ENCODE measurements at regions not wholly inside any gene's neighbourhood (a gene's known extent, or its start where the extent isn't known, plus 50 kb on each side); places are given as distances from the start of the nearest gene placed in this dataset.

DNA sequence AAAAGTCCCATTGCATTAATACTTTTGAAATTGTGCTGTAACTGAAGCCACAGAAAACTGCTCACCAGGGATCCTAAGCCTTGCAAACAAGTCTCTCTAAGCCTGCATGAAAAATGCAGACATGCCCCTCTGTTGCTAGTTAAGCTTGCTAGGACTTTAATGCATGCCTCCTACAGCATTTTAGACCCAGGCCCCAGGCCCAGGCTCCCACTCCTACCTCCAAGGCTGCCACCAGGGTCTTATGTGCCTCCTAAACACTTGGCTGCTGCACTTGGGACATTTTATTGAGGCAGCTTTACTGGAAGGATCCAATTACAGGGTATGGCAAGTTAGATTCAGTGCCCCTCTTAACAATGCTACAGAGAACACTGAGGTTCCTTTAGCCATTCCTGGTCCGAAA, 467.3 kb upstream of the CLINT1 start:
- DNase-seq, result no peak

DNA sequence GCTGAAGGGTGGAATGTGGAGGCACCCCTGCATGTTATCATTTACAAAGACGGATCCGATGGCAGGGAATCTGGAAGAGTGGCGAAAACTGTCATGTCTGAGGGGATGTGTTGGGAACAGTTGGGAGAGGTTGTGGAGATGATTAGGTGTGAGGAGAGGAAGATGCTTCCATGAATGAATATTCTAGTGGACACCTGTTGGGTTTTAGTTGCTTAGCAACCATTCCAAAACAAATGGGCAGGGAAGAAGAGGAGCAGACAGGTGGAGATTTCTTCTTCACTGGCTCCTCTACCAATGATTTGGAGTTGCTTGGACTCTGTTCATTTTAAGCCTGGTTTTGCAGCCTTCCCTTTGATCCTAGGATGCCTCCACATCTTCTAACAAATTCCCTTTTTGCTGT, 465.3 kb upstream of the CLINT1 start:
- no peak for DNase-seq

DNA sequence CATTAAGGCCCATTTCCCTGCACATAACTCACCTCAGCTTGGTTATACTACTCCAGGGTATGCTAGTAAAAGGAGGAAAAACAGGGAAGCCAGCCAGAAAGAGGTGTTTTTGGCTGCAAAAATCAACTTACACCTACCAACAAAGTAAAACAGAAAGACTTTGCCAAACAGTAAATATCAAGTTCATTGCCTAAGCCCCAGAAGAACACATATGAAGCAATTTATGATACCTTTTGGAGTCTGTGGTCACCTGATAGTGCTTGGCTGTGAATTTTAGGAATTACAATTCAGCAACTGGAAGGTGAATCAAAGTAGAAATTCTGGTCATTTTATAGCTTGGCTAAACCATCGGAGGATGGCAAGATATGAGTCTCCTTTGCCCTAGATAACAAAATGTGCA, 463.7 kb upstream of the CLINT1 start:
- no peak for DNase-seq

DNA sequence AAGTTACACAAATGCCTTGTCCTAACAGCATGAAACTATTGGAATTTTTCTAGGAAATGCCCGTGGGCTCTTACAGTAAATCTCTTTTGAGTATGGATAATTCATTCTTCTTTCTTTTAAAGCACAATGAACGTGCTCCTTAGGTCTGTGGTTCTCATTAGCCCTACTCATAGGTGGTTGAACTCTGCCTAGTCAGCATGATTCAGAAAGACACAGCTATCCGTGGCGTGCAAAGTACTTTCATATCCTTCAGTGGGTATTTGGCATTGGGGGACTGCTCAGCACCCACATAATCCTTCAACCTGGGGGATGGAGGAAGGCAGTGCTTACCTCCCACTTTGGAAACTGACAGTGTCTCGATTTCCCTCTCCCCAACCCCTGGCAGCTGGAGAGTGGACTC, 462.0 kb upstream of the CLINT1 start:
- no peak for DNase-seq

DNA sequence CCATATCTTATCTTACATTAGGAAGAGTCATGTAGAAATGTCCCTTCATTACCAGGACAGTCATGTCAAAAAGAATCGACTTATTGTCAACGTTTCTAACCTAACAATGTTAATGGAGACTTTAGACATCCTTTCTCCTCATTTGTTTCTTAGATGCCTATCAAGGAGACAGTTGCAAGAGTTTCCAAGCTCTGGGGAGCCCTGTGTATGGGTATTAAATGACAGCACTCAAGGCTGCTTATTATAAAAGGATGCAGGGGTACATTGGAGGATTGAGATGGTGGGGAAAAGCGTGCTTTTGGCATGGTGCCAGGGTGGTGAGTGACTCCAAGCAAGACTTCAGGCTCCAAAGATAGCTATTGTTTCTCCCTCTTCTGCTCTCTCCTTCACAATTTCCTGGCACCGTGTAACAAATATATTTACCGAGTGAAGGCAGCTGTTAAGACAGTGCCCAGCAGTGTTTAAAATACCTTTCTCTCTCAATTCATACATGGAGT, 461.3 kb upstream of the CLINT1 start:
- DNase-seq, result no peak

DNA sequence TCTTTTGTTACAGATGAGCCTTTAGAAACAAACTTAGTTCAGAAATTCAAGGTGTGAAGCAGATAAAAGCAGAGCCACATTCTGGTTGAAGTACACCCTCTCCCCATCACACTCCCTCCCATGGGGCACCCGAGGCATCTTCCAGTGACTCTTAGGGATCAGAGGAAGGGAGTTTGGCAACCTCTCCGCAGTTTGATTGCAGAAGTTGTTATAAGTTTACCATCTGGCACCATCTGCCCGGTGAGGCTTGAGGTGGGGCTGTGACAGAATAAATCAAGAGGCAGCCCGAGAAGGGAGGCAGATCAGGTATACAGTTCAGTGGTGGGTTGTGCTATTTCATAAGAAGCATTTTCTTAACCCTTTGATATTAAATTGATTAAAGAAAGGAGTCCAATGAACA, 458.6 kb upstream of the CLINT1 start:
- no peak for DNase-seq

DNA sequence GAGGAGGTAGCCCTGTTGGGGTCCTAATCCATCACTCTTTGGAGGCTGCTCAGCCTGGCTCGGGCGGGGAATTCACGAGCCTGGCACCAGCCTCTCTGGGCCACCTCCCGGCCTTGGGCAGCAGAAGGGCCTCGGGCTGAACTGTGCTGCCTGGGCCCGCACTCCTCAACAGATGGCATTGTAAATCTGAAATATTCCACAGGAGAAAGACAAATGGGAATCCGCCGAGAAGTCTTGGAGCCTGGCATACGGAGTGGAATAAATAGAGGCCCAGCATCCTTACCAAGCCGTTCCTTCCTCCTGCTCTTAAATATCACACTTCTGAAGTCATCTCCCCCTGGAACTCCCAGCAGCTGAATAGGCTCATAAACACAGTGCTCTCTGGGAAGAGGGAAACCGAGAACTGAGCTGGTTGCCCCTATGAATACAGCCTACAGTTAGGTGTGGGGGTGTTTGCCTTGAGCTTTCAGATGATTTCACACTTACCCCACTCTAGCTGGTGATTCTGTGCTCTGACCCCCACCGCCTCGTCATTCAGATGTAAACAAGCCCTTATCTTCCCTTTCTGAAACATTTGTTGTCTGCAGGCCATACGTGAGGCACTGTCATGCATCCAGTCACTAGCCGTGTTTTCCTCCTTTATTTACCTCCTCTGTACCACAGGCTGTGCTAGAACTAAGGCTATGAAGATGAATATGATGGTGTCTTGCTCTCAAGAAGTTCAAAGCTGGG, 455.0 kb upstream of the CLINT1 start:
- DNase-seq, result no peak

DNA sequence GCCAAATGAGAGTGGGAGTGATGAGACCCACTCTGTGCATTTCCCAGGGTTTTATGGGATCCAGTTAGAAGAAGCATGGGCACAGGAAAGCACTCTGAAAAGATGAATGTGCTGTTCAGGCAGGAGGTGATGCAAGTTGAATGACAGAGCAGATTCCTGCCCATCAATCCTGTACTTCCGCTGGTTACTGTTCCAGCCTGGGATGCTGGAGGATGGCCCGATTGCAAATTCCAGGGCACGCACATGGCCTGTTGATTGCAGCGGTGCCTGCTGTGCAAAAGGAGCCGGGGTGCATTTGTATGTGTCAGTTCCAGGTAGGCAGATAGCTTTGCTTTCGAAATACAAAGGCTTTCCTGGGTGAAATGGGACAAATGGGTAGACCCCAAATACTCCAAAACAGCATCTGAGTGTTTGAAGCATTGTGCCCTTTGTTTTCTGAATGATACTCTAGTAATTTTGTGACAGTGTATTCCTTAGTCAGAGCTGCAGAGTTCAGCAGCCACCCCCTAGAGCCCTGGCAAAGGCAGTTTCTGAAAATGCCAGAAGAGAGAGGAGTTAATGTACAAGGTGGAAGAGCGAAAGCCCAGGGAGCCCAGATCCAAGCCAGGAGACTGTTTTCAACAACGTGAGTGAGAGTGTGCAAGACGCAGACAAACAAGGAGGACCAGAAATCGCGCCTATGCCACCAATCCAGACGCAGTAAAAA, 454.2 kb upstream of the CLINT1 start:
- DNase-seq, result no peak

DNA sequence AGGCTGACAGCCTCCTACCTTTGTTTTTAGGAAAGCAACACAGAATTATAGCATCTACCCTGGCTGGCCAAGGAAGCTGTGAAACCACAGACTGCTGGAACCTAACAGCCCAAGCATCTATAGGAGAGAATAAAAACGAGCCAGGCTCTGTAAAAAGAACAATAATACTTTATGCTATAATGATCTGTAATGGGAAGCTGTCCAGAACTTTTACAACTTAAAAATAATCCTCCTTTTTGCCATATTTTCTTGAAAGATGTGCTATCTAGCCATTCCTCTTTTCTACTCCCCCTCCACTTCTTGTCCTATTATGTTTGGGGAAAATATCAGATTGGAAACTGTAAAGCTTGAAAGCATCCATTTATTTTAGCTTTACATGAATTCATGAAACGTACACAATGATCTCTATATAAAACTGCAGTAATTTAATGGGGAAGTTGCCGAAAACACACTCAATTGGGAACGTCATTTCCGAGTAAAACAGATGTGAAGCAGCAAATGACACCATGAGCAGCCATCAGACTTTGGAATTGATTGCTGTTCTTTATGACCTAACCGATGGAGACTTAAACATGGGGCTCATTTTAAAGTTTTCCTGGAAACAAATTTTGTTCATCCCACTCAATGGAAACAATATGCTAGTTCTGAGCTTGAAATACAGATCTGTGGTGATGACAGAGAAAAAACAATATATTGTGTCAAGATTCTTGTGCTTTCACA, 450.3 kb upstream of the CLINT1 start:
- no peak for DNase-seq

DNA sequence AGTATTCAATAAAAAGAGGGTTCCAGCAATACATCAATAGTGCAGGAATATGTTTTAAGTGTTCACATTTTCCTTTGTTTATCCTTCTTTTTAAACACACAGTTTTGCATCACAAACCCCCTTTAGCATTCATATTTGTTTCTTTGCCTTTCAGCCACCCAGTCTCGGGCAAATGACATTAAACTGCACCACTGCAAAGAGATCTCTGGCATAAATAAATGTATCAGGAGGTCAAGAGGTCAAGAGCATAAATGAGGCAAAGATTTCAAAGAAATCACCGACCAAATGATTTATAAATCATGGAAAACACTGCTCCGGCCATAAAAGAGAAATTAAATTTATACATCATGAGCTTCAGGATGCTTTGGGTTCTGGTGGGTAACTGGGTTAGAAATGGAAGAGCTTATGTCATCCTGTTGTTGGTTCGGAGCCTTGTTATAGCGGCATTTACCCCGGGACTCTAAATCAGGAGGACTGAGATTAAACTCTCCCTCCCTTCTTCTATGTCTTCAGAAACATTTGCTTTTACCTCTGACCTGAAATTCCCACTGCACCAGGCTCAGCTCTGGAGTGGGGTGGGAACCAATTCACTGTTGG, 449.6 kb upstream of the CLINT1 start:
- DNase-seq, result no peak

DNA sequence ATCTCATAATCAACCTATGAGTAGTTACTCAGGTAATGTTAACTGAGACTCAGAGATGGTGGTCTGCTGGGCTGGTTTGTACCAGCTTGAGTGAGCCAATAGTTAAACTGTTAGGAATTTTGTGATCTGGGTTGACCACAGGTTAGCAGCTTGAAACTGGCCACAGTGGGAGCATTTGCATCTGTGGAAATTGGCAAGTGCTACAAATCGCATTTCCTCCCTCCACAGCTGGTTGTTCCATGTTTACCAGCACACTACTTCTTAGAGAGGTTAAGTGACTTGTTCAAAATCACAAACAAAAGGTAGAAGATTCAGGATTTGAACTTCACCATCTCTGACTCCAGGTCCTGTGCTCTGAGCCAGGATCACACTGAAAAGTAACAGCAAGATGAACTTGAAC, 446.9 kb upstream of the CLINT1 start:
- DNase-seq, result no peak

DNA sequence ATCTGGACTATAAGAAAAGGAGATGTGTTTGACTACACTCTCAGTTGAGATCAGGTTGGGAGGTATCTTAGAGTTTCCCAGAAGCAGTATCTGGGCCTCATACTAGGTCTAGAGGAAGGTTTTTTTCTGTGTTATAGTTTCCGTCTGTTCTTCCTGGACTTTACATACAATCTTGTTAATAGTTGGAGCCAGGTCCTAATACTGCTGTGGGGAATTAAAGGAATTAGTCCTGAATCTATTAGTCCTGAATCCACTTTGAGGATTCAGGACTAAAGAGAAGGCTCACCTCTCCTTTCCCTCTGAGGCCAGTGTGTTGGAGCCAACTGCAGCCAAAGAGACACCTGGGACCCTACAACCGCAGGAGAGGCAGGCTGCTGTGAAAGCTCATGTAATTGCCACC, 445.7 kb upstream of the CLINT1 start:
- DNase-seq, result no peak

DNA sequence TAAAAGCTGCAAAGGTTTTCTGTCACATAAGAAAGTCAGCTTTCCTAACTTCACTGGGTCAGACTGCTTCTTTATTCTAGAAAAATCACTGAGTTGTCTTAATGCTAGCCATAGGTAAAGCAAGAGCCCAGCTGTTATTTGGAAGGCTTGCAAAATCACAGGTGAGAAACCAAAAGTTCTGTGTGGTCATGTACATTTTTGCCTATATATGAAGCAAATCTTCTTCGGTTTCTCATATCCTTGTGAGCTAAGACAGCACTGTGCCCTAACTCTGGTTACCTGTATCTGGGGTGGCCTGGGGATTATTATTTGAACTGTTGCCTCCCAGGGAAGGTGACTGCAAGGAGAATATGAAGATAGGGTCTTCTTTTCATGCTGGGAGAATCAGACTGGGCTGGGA, 444.9 kb upstream of the CLINT1 start:
- DNase-seq, result no peak

DNA sequence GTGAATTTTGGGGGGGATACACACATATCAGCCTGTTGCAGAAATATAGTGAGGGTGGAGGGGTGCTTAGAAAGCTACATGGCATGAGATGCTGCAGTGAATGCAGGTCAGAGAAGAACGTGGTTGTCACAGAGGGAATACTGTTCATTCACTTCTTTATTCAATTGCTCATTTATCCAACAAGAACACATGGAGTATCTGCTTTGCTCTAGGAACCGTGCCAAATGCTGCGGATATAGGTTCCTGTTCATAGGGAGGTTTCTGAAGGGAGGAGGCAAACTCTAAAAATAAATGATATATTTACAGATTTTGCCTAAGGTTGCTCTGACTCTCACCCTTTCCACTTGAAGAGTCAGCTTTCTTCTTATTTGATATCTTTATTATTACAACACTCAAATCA, 444.3 kb upstream of the CLINT1 start:
- DNase-seq, result no peak

DNA sequence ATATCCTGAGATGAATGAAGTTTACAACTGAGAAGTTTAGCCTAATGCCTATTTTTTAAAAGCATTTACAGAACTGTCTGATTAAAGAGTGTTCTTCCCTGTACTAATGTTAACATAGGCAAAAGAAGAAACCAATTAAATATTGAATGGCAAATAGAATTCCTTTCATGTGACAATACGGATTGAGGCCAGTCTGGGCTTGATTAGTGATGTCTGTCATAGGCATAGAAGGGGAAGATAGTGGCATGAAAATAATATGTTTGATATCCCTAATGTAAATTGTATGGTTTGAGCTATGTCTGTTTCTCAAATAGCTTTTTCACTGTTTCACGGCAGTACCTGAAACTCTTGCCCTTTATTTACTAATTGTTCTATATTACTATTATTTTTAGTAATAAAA, 443.1 kb upstream of the CLINT1 start:
- DNase-seq, result no peak

DNA sequence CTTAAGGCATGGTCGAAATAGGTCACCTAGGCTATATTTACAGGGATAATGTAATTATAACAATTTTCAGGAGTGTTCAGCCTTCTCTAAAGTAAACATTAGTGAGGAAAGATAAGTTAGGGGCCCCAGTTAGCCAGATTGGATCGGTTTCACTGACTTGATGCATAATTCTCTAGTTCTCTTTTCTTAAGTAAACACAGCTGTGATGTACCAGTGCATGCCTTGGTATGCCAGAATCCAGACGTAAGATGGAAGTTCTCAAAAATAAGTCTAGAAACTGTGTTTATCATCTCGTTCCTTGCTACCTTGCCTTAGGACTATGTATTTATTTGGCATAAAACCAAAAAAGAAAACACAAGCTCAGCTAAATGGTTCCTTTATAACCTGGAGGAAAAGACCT, 442.2 kb upstream of the CLINT1 start:
- no peak for DNase-seq

DNA sequence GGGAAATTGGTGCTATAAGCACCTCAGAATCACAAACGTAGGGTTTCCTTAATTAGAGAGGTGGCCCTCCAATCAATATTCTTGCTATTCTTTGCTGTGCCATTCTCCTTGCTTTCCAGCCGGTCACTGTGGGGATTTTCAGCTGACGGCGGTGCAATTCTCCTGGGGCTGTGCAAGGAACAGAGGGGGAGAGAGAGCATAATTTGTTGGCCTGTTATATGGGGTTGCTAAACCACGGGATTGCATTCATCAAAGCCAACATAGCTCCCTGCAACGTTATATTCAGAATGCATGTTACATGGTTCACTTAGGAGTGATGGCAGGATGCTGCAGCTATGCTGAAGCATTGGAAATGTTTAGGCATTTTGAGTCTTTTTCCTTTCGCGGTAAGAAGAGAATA, 441.3 kb upstream of the CLINT1 start:
- no peak for DNase-seq

DNA sequence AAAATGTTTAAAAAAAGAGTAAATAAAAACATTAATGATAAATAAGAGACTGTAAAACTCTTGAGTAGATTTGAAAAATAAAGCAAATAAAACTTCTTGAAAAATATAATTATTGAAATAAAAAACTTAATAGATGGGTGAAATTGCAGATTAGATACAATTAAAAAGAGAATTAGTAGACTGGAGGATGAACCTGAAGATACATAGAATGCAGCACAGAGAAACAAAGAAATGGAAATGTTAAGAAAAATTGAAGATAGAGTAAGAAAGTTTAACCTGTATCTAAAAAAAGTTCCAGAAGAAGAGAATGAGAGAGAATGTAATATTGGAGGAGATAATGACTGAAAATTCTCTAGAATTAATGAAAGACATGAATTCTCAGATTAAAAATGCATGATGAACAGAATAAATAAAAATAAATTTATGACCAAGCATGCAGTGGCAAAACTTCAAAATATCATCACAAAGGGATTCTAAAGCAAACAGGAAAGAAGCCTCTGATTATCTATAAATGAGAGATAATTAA, 438.1 kb upstream of the CLINT1 start:
- no peak for DNase-seq

DNA sequence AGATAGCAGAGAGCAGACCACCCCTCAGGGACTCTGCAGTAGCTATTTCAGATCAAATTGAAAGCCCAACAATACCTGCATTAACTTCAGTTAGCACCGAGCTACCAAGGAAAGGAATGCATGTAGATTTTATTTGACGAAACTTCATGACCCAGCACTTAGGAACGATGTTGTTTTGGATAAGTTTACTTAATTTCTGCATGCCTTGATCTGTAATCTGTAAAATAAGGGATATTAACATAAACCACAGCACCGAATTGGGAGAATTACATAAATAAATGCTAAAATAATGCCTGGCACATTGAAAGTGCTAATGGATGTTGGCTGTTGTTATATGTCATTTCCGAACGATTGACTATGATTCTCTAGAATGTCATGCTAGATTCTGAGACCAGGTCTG, 435.8 kb upstream of the CLINT1 start:
- DNase-seq, result no peak

DNA sequence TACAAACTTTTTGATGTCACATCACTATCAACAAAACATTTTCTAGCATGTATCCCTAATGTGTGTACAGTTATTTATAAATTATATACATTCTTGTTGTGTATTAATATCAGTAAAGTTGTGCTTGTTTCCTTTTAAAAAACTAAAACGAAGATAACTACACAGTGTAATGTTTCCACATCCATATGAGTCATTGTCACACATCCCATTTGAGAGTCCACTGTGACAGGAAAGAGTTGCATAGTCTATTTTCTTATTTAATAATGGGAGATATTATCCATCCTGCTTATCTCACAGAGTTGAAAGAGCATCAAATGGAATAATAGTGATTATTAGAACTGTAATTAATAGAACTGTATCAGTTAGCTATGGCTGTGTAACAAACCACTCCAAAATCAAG, 434.0 kb upstream of the CLINT1 start:
- no peak for DNase-seq

DNA sequence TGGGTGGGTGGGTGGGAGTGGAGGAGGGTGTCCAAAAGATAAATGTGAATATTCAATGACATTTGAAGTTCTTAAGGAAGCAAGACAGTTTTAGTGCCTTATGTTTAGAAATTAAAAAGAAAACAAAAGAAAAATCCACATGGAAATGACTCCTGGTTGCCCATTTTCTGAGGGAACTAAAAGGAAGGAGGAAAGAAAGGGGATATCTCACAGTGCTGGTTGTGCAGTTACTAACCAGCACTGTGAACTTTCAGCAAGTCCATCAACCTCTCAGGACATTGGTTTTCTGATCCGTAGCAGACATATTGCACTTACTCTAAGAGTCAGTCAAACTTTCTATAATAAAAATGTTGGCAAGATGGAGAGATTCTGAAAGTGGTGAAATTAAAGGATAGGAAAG, 431.0 kb upstream of the CLINT1 start:
- no peak for DNase-seq

DNA sequence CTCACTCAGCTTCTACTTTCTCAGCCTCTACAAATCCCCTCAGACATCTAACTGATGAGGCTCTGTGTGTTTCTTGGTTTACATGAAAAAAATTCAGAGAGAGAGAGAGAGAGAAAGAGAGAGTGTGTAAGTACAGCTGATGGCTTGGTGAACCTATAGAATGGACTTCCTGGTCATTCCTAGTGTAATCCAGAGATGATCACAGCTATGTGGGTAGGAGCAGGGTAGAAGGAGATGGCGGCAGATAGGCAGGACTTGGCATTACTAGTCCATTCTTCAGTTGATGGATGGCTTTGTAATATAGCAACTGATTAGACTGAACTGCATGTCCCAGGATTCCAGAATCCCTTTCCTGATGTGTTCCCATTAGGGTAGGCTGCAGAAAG, 429.3 kb upstream of the CLINT1 start:
- DNase-seq, result no peak

DNA sequence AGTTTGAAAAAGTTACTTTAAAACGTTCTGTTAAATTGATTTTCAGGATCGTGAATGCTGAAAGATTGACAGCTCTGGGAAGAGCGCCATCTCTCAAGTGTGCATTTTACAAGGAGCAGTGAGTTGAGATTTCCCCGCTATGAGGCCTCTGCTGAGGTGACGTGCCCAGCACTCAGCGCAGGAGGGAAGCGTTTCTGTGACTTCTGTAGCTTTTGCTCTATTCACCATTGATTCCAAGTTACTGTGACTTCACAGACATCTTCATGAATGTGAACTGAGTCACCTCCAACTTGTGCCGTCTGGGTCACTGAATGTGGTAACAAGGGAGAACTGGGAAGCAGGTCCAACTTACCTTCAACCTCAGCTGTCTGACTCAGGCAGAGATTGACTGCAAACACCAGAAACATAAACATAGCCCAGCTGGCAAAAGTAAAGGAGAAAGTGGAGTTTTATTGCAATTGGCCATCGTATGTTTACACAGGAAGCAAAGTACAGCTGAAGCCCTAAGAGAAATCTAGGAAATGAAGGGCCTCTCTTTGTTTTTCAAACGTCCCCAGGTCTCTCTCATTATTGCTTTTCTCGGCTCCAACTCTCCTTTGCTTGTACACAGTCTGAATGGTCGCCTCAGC, 428.8 kb upstream of the CLINT1 start:
- DNase-seq, result no peak
